Left kidney (tissue), 1 donor: ENCODE measurements at regions not wholly inside any gene's neighbourhood (a gene's known extent, or its start where the extent isn't known, plus 50 kb on each side); places are given as distances from the start of the nearest gene placed in this dataset.
"Not testable (repeated sequence)": the region's sequence is repeated elsewhere in the genome, so short reads cannot be mapped to it uniquely, and the experiment has no call there.

ENCODE experiments used
- DNase-seq: peaks from one replicate; pipeline ENCODE4 v3.0.0-alpha.2; 2013

GRCh38 chrX:138859421-138859820, 147.9 kb upstream of the FGF13 start:
- no peak for DNase-seq

- no peak for DNase-seq
Observed at GRCh38 chrX:138858951-138859350, 147.4 kb upstream of the FGF13 start.

GRCh38 chrX:138858438-138858837, 146.9 kb upstream of the FGF13 start:
- DNase-seq: no peak

- peak; percentile 4 for DNase-seq
Observed at GRCh38 chrX:138856881-138857604, 145.5 kb upstream of the FGF13 start.

DNA sequence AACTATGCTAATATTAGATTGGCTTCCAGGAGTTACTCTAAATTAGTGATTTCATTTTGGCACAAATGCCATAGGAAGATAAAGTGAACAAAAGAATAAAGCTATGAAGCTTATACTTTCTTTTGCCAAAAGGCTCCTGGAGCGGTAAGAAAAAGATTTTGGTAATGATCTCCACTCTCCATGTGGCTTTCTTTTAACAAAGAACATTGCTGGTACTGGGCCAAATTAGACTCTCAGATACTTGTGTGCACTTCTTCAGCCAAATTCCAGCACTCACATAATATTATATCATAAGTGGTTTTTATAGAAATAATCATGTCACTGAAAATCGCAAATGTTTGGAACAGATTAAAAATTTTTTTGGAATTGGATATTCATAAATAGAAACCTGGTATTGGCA, 142.4 kb upstream of the FGF13 start:
- no peak for DNase-seq

DNA sequence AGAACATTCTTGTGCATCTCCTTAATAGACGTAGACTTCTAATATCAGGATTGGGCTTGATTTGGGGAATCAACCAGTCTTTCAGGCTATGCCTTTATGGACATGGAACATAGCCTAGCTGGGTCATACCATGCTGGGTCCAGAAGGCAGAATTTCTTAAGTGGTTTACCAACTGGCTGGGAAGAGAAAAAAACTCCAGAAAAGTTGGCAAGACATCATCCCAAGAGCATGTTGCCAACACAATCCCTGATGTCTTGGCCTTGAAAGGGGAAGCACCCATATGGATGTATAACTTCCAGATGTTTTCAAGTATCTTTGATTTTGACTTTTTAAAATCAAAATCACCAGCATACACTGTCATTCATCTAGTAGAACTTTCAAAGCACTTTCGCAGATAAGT, 138.0 kb upstream of the FGF13 start:
- no peak for DNase-seq

GRCh38 chrX:138847930-138848329, 136.4 kb upstream of the FGF13 start:
- DNase-seq: peak; percentile 2

GRCh38 chrX:138845786-138846185, 134.3 kb upstream of the FGF13 start:
- no peak for DNase-seq

DNA sequence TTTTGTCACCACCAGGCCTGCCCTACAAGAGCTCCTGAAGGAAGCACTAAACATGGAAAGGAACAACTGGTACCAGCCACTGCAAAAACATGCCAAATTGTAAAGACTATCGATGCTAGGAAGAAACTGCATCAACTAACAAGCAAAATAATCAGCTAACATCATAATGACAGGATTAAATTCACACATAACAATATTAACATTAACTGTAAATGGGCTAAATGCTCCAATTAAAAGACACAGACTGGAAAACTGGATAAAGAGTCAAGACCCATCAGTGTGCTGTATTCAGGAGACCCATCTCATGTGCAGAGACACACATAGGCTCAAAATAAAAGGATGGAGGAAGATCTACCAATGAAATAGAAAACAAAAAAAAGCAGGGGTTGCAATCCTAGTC, 95.9 kb upstream of the FGF13 start:
- not testable (repeated sequence) for DNase-seq

DNA sequence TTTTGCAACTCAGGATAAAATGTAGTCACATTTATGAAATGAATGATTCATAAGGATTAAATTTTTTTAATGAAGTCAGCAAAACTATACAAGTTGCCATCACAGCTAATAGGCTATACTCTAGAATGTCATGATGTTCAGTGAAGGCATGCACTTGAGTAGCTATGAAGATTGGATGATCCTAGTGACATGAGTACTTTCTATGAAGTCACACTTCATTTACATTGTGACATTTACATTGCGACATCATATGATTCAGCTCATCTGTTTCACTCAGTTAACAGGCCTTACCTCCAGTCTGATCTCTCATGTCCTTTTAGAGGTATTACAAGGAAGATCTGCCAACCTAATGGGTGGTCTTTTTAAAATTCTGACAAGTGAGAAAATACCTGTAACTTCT, 82.7 kb upstream of the FGF13 start:
- DNase-seq: no peak

DNA sequence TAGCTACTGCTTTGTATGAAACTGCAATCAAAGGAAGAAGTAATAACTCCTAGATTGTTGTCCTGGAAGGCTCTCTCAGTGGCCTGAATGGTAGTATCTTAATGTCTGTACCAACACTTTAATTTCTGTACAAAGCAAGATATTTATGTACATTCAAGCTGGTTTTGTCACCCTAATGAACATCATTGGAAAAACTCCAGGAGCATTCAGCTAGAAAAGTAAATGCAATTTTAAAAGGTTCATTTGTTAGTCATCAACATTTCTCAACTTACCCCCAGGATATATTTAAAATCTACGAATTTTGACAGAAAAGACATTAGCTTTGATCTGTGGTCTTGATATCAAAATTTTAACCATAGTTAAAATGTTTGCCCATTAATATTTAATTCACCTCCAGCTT, 80.0 kb upstream of the FGF13 start:
- no peak for DNase-seq

DNA sequence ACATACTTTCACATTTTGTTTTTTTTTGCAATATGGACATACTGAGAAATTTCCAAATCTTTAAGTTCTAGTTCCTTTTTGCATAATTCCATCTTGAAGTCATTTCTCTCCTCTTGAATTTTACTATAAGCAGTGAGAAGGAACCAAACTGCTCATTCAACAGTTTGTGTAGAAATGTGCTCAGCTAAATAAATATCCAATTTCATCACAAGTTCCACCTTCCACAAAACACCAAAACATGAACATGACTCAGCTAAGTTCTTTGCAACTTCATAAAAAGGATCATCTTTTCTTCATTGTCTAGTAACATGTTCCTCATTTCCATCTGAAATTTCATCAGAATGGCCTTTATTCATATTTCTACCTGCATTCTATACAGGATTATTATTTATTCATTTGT, 77.3 kb upstream of the FGF13 start:
- no peak for DNase-seq

GRCh38 chrX:138778576-138778909, 67.0 kb upstream of the FGF13 start:
- not testable (repeated sequence) for DNase-seq

- not testable (repeated sequence) for DNase-seq
Observed at GRCh38 chrX:138777908-138778575, 66.5 kb upstream of the FGF13 start.

DNA sequence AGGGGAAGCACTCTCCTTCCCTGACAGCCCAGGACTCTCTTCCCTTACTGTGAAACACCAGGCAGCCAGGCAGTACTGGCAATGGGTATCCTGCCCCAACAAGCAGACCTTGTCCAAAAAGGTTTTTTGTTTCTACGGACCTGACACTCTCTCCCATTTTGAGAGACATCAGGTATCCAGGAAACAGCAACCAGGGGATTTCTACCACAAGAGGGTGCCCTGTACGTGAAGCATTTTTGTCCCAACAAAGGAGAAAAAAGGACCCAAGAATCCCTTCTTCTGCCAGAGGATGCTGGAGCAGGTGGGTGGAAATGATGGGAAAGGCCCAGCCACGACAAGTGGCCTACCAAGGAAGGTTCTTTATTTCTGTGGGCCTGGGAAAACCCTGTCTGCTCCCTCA, 65.7 kb upstream of the FGF13 start:
- DNase-seq: no peak

DNA sequence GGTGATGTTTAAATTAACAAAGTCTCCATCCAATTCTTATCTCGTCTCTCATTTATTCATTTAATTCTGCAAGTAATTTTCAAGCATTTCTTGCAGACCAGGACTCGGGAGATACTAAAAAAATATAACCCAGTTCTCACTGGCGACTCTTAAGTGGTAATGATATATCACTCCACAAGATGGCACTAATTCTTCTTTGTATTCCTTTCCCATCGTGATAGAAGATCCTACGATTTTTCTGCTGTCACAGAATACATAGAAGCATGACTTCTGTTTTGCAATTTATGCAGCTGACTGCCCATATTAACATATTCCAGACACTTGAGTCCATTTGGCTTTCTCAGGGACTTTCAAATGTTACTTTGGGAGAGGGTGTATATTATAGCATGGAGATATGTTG, 64.0 kb upstream of the FGF13 start:
- no peak for DNase-seq

DNA sequence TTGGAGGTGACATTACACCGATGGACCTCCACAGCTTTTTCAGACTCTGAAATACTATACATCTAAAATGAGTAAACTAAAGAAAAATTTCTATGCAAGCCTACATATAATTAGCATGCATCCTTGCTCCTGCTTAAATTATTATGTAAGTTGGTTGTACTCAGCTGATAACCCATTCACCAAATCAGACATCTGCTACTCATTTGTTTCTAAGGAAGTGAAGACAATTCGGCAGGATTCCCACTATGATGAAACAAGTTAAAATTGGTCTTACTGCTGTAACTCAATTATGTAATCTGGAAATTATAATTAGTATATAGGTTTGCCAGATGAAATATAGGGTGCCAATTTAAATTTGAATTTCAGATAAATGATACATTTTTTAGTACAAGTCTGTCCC, 59.5 kb upstream of the FGF13 start:
- DNase-seq: no peak

DNA sequence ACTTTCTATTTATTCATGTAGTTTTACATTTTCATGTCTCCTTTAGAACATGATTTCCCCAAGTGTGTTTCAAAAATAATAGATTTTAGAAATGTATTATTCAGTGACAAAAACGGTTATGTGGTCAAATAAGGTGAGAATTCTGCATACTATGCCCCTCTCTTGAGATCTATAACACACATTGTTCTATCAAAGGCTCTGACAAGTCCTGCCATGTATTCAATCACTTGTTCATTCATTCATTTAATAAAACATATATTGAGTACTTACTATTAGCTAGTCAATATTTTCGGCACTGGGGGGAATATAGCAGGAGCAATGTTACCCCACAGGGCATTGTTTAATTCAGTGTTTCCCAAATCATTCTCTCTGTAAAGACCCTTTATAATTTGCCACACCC, 58.4 kb upstream of the FGF13 start:
- DNase-seq: no peak

GRCh38 chrX:138765051-138765450, 53.5 kb upstream of the FGF13 start:
- DNase-seq: no peak

- no peak for DNase-seq
Observed at GRCh38 chrX:138763761-138764160, 52.2 kb upstream of the FGF13 start.

DNA sequence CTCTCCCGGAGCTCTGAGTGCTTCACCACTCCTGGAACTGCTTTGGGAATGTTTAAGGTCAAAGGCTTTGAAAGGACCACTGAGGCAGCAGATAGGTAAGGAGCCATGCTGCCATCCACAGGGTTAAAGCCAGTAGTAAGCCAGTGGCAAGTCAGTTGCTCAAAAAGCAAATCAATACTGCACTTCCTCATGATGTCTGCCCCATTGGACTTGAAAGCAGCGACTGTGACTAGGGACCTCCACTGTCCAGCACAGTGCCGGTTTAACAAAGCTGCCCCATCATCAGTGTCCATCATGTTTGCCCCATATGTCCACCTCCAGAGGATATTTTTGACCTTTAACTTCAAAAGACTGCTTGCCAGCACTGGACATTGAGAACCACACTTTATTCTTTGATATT, 49.9 kb upstream of the FGF13 start:
- no peak for DNase-seq
